22Rv1 (cell line): ENCODE measurements at regions not wholly inside any gene's neighbourhood (a gene's known extent, or its start where the extent isn't known, plus 50 kb on each side); places are given as distances from the start of the nearest gene placed in this dataset.

Experiments used
- CTCF ChIP-seq: fragments of 450-650 bp; IDR thresholded peaks from 2 replicates; pipeline ENCODE4 v1.5.1; 2017; ENCODE audit warnings: mild to moderate bottlenecking
- ZFX ChIP-seq: fragments of 450-650 bp; IDR thresholded peaks from 2 replicates; pipeline ENCODE4 v1.6.1; 2017; ENCODE audit warnings: antibody characterized with exemption, borderline replicate concordance

DNA sequence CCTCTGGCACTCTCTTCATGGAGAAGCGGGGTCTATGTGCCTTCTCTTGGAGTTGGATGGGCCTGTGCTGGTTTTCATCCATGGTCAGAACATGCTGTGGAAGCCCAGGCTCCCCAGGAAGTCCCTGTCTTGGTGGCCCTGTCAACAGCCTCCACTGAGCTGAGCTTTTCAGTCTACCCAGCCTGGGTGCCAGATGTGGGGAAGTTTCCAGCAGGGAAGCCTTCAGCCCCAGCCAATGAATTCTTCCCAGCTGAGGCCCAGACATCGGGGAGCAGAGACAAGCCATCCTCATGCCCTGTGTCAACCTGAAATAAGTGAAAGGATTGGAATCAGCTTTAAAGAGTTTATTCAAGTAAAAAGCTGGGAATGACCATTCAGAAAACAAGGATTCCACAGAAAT lies 75.1 kb upstream of the PGBD5 start:
- TF ChIP-seq CTCF (no peak), ZFX (no peak)
